HL-60 (cell line): ENCODE measurements at regions not wholly inside any gene's neighbourhood (a gene's known extent, or its start where the extent isn't known, plus 50 kb on each side); places are given as distances from the start of the nearest gene placed in this dataset.

Experiments used
- DNase-seq, 2 experiments: peaks; one replicate each; pipeline ENCODE4 v3.0.0-alpha.2; 2010 to 2020; ENCODE audit warnings: low read depth in 1 of 2, low spot score in 1 of 2
- H3K27ac ChIP-seq: fragments of 250-450 bp; sonication (Bioruptor Pico); replicated peaks from 2 replicates; pipeline ENCODE4 v1.5.1; 2020; ENCODE audit warnings: mild to moderate bottlenecking, moderate library complexity
- H3K27me3 ChIP-seq: fragments of 250-450 bp; sonication (Bioruptor Pico); 2 replicates; pipeline ENCODE4 v1.5.1; 2021; ENCODE audit warnings: mild to moderate bottlenecking, moderate library complexity; ENCODE audit not compliant: insufficient read depth, poor library complexity, severe bottlenecking
- H3K4me3 ChIP-seq: replicated peaks from 2 replicates; pipeline ENCODE4 v1.5.1; 2011; ENCODE audit warnings: mild to moderate bottlenecking, control low read depth, low read length; ENCODE audit not compliant: insufficient read depth
- CTCF ChIP-seq: IDR thresholded peaks from one replicate; pipeline ENCODE4 v1.5.1; 2011; ENCODE audit warnings: low read length, control low read depth, inconsistent platforms; ENCODE audit not compliant: insufficient read depth
- GABPA ChIP-seq: IDR thresholded peaks from 2 replicates; pipeline ENCODE4 v1.6.1; 2012; ENCODE audit warnings: low read depth
- POLR2AphosphoS5 ChIP-seq: IDR thresholded peaks from 2 replicates; pipeline ENCODE4 v1.6.1; 2012; ENCODE audit warnings: low read depth
- REST ChIP-seq: IDR thresholded peaks from 2 replicates; pipeline ENCODE4 v1.6.1; 2012; ENCODE audit warnings: low read depth; ENCODE audit not compliant: insufficient replicate concordance
- SPI1 ChIP-seq: IDR thresholded peaks from 2 replicates; pipeline ENCODE4 v1.6.1; 2012; ENCODE audit warnings: low read depth, mild to moderate bottlenecking, borderline replicate concordance

- no peak overlapping the region for H3K27ac ChIP-seq
- no peak for DNase-seq
- TF ChIP-seq REST (no peak), POLR2AphosphoS5 (no peak), GABPA (no peak), CTCF (no peak)
- no peak overlapping the region for H3K4me3 ChIP-seq
- no peaks in the 10 kb centered on the region for H3K27me3 ChIP-seq
Measured at GRCh38 chr7:28358423-28358868, 53.9 kb upstream of the CREB5 start.

GRCh38 chr7:28360739-28361138, 51.6 kb upstream of the CREB5 start:
- Histone ChIP-seq H3K4me3 (no peak overlapping the region), H3K27ac (no peak overlapping the region), H3K27me3 (no peaks in the 10 kb centered on the region)
- TF ChIP-seq POLR2AphosphoS5: no peak
- no peak for TF ChIP-seq SPI1
- TF ChIP-seq CTCF: no peak
- no peak for TF ChIP-seq REST
- TF ChIP-seq GABPA: no peak
- DNase-seq: no peak

- no peak for TF ChIP-seq GABPA
- no peak for TF ChIP-seq REST
- no peak for TF ChIP-seq POLR2AphosphoS5
- TF ChIP-seq CTCF: no peak
- no peak for TF ChIP-seq SPI1
- Histone ChIP-seq H3K4me3 (no peak overlapping the region), H3K27ac (no peak overlapping the region), H3K27me3 (no peaks in the 10 kb centered on the region)
- DNase-seq: no peak
Measured at GRCh38 chr7:28361551-28361950, 50.8 kb upstream of the CREB5 start.
